Ishikawa (cell line): ENCODE measurements at regions not wholly inside any gene's neighbourhood (a gene's known extent, or its start where the extent isn't known, plus 50 kb on each side); places are given as distances from the start of the nearest gene placed in this dataset.

Source experiments
- CEBPB ChIP-seq: IDR thresholded peaks from 2 replicates; pipeline ENCODE4 v1.6.1; 2012
- CREB1 ChIP-seq: IDR thresholded peaks from 2 replicates; pipeline ENCODE4 v1.6.1; 2012; ENCODE audit warnings: low read depth
- EGR1 ChIP-seq: IDR thresholded peaks from 2 replicates; pipeline ENCODE4 v1.6.1; 2012
- EP300 ChIP-seq: IDR thresholded peaks from 2 replicates; pipeline ENCODE4 v1.6.1; 2012; ENCODE audit warnings: borderline replicate concordance
- FOXM1 ChIP-seq: IDR thresholded peaks from 2 replicates; pipeline ENCODE4 v1.6.1; 2012; ENCODE audit warnings: low read depth, borderline replicate concordance
- MAX ChIP-seq: IDR thresholded peaks from 2 replicates; pipeline ENCODE4 v1.6.1; 2012
- NFIC ChIP-seq: IDR thresholded peaks from 2 replicates; pipeline ENCODE4 v1.6.1; 2012
- RAD21 ChIP-seq: IDR thresholded peaks from 2 replicates; pipeline ENCODE4 v1.6.1; 2012; ENCODE audit warnings: low read depth
- TAF1 ChIP-seq: IDR thresholded peaks from 2 replicates; pipeline ENCODE4 v1.6.1; 2012; ENCODE audit warnings: low read depth, mild to moderate bottlenecking
- TCF12 ChIP-seq: IDR thresholded peaks from 2 replicates; pipeline ENCODE4 v1.6.1; 2012; ENCODE audit warnings: low read depth
- TEAD4 ChIP-seq: IDR thresholded peaks from 2 replicates; pipeline ENCODE4 v1.6.1; 2012
- USF1 ChIP-seq: IDR thresholded peaks from 2 replicates; pipeline ENCODE4 v1.6.1; 2012
- YY1 ChIP-seq: IDR thresholded peaks from 2 replicates; pipeline ENCODE4 v1.6.1; 2012; ENCODE audit warnings: low read depth
- ZBTB7A ChIP-seq: IDR thresholded peaks from 2 replicates; pipeline ENCODE4 v1.6.1; 2012; ENCODE audit warnings: low read depth
- TF ChIP-seq, protein P1 (sequence below): IDR thresholded peaks from 2 replicates; pipeline ENCODE4 v1.6.1; 2012; ENCODE audit warnings: low read depth, mild to moderate bottlenecking

DNA sequence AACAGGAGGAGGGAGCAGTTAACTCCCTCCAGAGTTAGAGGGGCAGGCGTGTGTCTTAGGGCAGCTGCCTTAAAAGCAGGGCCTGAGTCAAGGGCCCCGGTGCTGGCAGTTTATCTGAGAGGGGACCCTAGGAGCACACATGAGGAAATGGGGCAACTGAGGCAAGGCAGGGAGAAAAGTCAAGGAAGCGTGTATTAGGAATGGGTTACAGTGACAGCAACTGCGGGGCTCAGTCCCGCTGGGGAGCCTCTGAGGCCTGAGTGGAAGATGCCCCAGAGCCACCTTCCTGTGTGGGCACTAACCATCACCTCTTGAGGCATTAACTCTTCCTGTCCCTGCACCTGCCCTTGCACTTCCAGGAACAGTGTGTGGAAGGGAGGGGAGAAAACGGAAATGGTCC, 276.3 kb downstream of the MATN1 start:
- TF ChIP-seq USF1 (no peak), FOXM1 (no peak), RAD21 (no peak), MAX (no peak), TEAD4 (no peak), YY1 (no peak), ZBTB7A (no peak), TAF1 (no peak), TCF12 (no peak), EP300 (no peak), NFIC (no peak), CEBPB (no peak), EGR1 (no peak), CREB1 (no peak)
- TF ChIP-seq, protein P1, sequence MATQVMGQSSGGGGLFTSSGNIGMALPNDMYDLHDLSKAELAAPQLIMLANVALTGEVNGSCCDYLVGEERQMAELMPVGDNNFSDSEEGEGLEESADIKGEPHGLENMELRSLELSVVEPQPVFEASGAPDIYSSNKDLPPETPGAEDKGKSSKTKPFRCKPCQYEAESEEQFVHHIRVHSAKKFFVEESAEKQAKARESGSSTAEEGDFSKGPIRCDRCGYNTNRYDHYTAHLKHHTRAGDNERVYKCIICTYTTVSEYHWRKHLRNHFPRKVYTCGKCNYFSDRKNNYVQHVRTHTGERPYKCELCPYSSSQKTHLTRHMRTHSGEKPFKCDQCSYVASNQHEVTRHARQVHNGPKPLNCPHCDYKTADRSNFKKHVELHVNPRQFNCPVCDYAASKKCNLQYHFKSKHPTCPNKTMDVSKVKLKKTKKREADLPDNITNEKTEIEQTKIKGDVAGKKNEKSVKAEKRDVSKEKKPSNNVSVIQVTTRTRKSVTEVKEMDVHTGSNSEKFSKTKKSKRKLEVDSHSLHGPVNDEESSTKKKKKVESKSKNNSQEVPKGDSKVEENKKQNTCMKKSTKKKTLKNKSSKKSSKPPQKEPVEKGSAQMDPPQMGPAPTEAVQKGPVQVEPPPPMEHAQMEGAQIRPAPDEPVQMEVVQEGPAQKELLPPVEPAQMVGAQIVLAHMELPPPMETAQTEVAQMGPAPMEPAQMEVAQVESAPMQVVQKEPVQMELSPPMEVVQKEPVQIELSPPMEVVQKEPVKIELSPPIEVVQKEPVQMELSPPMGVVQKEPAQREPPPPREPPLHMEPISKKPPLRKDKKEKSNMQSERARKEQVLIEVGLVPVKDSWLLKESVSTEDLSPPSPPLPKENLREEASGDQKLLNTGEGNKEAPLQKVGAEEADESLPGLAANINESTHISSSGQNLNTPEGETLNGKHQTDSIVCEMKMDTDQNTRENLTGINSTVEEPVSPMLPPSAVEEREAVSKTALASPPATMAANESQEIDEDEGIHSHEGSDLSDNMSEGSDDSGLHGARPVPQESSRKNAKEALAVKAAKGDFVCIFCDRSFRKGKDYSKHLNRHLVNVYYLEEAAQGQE = no peak

GRCh38 chr1:30446508-30446907, 276.9 kb downstream of the MATN1 start:
- TF ChIP-seq NFIC (no peak), TEAD4 (no peak), RAD21 (no peak), EP300 (no peak)

DNA sequence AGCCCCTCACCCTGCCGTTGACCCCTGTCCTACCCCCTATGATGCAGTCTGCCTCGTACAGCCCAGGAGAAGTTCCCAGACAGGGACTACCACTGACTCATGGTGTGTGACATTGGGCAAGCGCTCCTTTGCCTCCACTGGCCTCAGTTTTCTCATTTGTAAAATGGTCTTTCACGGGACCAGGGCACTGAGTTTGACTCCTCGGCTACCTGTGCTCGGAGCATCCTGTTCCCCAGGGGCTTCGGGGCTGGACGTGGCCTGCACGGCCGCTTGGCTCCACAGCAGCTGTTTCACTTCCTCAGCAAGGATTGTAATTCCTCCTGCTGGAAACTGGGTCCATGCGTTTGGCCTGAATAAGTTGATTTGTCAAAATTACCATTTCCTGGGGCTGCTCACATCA, 277.3 kb downstream of the MATN1 start:
- TF ChIP-seq EGR1 (no peak), YY1 (no peak)
- TF ChIP-seq, protein P1 = no peak

DNA sequence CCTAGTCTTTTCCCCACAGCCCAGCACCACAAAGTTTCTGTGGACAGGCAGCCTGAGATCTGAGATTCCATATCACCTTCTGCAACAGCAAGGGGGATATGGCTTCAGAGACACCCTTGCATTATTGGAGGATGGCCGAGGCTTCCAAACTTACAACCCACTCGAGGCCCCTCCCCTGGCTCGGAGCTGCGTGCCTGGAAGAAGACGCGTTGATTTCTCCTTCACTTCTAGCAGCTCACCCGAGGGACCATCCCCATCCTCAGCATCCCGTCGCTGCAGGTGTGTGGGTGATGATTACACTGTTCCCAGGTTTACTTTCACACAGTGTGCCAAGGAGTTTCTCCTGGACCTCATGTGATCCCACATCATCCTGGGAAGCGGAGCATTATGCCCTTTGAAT, 277.9 kb downstream of the MATN1 start:
- TF ChIP-seq ZBTB7A (no peak), CEBPB (no peak), NFIC (no peak), EP300 (no peak), RAD21 (no peak), TCF12 (no peak), MAX (no peak), CREB1 (no peak), TAF1 (no peak), FOXM1 (no peak), YY1 (no peak), EGR1 (no peak), USF1 (no peak), TEAD4 (no peak)
- TF ChIP-seq, protein P1 = no peak

GRCh38 chr1:30444850-30445249, 278.5 kb downstream of the MATN1 start:
- TF ChIP-seq TEAD4 = no peak
- no peak for TF ChIP-seq FOXM1
- no peak for TF ChIP-seq CEBPB
- TF ChIP-seq EGR1 = no peak
- TF ChIP-seq MAX = no peak
- TF ChIP-seq, protein P1 = no peak
- TF ChIP-seq TCF12 = no peak
